ENCODE measurements at regions not wholly inside any gene's neighbourhood (a gene's known extent, or its start where the extent isn't known, plus 50 kb on each side); places are given as distances from the start of the nearest gene placed in this dataset.

GRCh38 chr10:129372172-129372571 lies 94.9 kb upstream of the MGMT start:
- H3K4me3 ChIP-seq (ENCODE audit: low read depth, low read length), result no peak overlapping the region
- TF ChIP-seq CTCF (IDR thresholded peaks at IDR 0.05; ENCODE audit: insufficient read depth, low read length, poor library complexity, severe bottlenecking), result no peak
- DNase-seq (ENCODE audit: low read depth), result no peak
- no peaks in the 10 kb centered on the region for H3K36me3 ChIP-seq (ENCODE audit: control insufficient read depth, insufficient read depth, low read length)
- H3K27me3 ChIP-seq (ENCODE audit: control insufficient read depth, insufficient read depth, low read length), result peaks cover 10% of the 10 kb centered on the region

DNA sequence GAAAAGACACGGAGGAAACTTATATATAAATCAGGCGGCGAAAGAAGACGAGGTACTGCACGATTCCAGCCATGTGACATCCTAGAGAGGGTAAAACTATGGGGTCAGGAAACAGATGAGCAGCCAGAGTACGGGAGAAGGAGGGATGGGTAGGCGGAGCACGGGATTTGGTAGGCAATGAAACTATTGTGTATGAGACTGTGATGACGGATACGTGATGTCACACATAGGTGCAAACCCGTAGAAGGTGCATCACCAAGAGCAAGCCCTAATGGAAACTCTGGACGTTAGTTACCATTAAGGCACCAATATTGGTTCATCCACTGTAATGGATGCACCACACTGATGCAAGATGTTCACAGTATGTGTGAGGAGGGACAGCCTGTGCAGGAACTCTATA lies 93.8 kb upstream of the MGMT start:
- H3K4me3 ChIP-seq (ENCODE audit: low read depth, low read length), result no peak overlapping the region
- no peaks in the 10 kb centered on the region for H3K36me3 ChIP-seq (ENCODE audit: control insufficient read depth, insufficient read depth, low read length)
- TF ChIP-seq CTCF (IDR thresholded peaks at IDR 0.05; ENCODE audit: insufficient read depth, low read length, poor library complexity, severe bottlenecking), result no peak
- peaks cover 10% of the 10 kb centered on the region for H3K27me3 ChIP-seq (ENCODE audit: control insufficient read depth, insufficient read depth, low read length)
- no peak for DNase-seq (ENCODE audit: low read depth)

DNA sequence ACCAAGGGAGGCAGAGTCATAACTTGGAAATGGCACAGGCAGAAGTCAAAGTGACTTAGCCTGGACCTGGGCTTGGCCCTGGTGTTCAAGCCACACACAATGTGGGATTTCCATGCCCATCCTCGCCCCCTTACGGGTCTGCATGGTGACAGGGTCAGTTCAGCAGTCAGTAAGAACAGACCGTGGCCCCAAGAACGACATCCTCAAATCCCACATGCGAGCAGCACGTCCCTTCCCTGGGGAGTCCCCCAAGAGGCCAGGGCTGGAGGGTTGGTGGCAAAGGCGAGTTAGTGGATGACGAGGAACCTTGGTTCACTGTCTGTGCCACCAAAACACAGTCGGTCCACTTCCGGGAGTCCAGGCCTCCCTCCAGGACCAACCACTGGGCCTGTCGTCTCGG lies 93.3 kb upstream of the MGMT start:
- TF ChIP-seq CTCF (IDR thresholded peaks at IDR 0.05; ENCODE audit: insufficient read depth, low read length, poor library complexity, severe bottlenecking), result no peak
- H3K4me3 ChIP-seq (ENCODE audit: low read depth, low read length), result no peak overlapping the region
- no peak for DNase-seq (ENCODE audit: low read depth)
- H3K36me3 ChIP-seq (ENCODE audit: control insufficient read depth, insufficient read depth, low read length), result no peaks in the 10 kb centered on the region
- H3K27me3 ChIP-seq (ENCODE audit: control insufficient read depth, insufficient read depth, low read length), result peaks cover 10% of the 10 kb centered on the region

DNA sequence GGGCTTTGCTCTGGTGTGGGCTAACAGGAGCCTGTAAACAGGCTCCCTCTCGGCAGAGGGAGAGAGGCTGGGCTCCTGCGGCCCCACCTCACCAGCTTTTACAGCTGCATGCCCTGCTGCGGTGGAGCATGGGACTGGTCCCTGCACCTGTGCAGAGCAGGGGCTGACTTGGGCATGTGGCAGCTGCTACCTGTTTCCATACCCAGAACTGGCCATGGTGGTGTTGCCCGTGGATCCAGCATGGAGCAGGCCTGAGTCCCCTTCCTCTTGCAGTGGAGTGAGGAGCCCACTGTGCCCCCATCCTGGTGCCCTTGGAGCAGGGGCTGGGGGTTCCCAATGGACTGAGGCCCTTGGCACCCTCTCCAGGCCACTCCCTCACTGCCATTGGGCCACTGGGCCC lies 91.9 kb upstream of the MGMT start:
- no peak overlapping the region for H3K4me3 ChIP-seq (ENCODE audit: low read depth, low read length)
- TF ChIP-seq CTCF (IDR thresholded peaks at IDR 0.05; ENCODE audit: insufficient read depth, low read length, poor library complexity, severe bottlenecking), result no peak
- H3K27me3 ChIP-seq (ENCODE audit: control insufficient read depth, insufficient read depth, low read length), result peaks cover 8% of the 10 kb centered on the region
- no peak for DNase-seq (ENCODE audit: low read depth)
- H3K36me3 ChIP-seq (ENCODE audit: control insufficient read depth, insufficient read depth, low read length), result no peaks in the 10 kb centered on the region

DNA sequence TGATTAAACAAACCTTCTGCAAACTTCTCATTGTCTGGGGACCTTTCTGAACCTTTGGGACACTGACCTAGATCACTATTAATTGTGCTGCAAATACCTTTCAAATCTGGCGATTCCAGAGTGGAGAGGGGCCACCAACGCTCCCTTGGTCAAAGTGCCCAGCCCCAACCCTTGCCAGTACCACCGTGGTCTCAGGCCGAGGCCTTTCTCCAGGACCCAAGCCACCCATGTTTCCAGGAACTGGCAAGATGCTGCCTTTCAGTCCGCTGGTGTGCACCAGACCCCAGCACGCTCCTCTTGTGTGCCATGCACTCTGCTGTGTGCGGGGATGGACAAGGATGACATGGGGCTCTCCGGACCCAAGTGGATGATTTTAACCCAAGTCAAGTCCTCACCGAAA lies 91.1 kb upstream of the MGMT start:
- TF ChIP-seq CTCF (IDR thresholded peaks at IDR 0.05; ENCODE audit: insufficient read depth, low read length, poor library complexity, severe bottlenecking), result no peak
- H3K36me3 ChIP-seq (ENCODE audit: control insufficient read depth, insufficient read depth, low read length), result no peaks in the 10 kb centered on the region
- H3K27me3 ChIP-seq (ENCODE audit: control insufficient read depth, insufficient read depth, low read length), result peaks cover 8% of the 10 kb centered on the region
- no peak overlapping the region for H3K4me3 ChIP-seq (ENCODE audit: low read depth, low read length)
- DNase-seq (ENCODE audit: low read depth), result no peak

DNA sequence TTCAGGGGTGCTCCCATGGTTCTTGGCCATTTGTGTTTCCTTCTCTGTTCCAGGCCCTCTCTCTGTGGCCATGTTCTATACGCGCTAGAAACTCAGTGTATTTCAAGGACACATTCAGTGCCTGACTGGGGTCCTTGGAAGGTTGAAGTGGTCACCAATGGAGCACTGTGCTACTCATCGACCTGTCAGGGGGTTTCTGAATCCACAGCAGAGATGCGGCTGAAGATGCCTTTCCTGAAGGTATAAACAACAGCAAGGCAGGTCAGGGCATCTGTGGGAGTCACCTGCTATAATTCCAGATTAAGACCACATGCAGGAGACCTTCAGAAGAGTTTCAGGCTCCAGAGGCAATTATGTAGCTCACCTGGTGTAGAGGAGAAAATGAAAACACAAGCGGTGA lies 86.8 kb upstream of the MGMT start:
- H3K27me3 ChIP-seq (ENCODE audit: control insufficient read depth, insufficient read depth, low read length), result no peaks in the 10 kb centered on the region
- no peaks in the 10 kb centered on the region for H3K36me3 ChIP-seq (ENCODE audit: control insufficient read depth, insufficient read depth, low read length)
- H3K4me3 ChIP-seq (ENCODE audit: low read depth, low read length), result no peak overlapping the region
- no peak for DNase-seq (ENCODE audit: low read depth)
- no peak for TF ChIP-seq CTCF (IDR thresholded peaks at IDR 0.05; ENCODE audit: insufficient read depth, low read length, poor library complexity, severe bottlenecking)

Measured in kidney epithelial cell (primary cell).